ENCODE measurements at regions not wholly inside any gene's neighbourhood (a gene's known extent, or its start where the extent isn't known, plus 50 kb on each side); places are given as distances from the start of the nearest gene placed in this dataset.
"Not testable (repeated sequence)": the region's sequence is repeated elsewhere in the genome, so short reads cannot be mapped to it uniquely, and the experiment has no call there.

DNA sequence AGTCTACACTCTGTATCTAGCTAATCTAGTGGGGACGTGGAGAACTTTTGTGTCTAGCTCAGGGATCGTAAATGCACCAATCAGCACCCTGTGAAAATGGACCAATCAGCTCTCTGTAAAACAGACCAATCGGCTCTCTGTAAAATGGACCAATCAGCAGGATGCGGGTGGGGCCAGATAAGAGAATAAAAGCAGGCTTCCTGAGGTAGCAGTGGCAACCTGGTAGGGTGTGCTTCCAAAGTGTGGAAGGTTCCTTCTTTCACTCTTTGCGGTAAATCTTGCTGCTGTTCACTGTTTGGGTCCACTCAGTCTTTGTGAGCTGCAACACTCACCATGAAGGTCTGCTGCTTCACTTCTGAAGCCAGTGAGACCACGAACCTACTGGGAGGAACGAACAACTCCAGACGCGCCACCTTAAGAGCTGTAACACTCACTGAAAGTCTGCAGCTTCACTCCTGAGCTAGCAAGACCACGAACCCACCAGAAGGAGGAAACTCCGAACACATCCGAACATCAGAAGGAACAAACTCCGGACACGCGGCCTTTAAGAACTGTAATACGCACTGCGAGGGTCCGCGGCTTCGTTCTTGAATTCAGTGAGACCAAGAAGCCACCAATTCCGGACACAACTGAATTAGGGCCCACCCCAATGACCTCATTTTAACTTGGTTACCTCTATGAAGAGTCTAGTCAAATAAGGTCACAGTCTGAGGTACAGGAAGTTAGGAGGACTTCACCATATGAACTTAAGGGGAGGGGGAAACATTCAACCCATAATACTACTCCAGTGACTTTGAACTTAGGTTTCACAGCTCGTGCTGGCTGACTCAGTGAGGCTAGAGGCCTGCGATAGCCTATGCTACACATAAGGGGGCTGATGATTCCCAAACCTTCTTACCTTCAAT, 59.8 kb upstream of the LPGAT1 start:
- not testable (repeated sequence) for DNase-seq (ENCODE audit: low read depth in 1 of 2, low spot score in 1 of 2); H3K27ac ChIP-seq (replicated peaks); H3K4me3 ChIP-seq (replicated peaks; ENCODE audit: insufficient read depth, low read length); H3K27me3 ChIP-seq (ENCODE audit: insufficient read depth, poor library complexity, severe bottlenecking)

- not testable (repeated sequence) for H3K4me3 ChIP-seq (replicated peaks; ENCODE audit: insufficient read depth, low read length); H3K27me3 ChIP-seq (ENCODE audit: insufficient read depth, poor library complexity, severe bottlenecking); DNase-seq (ENCODE audit: low read depth in 1 of 2, low spot score in 1 of 2); H3K27ac ChIP-seq (replicated peaks)
These were observed 58.9 kb upstream of the LPGAT1 start for GRCh38 chr1:211889307-211890090.

- H3K27ac ChIP-seq (replicated peaks), result no peak overlapping the region
- no peak for TF ChIP-seq POLR2AphosphoS5 (IDR thresholded peaks at IDR 0.05; ENCODE audit: low read depth)
- TF ChIP-seq, protein P1, sequence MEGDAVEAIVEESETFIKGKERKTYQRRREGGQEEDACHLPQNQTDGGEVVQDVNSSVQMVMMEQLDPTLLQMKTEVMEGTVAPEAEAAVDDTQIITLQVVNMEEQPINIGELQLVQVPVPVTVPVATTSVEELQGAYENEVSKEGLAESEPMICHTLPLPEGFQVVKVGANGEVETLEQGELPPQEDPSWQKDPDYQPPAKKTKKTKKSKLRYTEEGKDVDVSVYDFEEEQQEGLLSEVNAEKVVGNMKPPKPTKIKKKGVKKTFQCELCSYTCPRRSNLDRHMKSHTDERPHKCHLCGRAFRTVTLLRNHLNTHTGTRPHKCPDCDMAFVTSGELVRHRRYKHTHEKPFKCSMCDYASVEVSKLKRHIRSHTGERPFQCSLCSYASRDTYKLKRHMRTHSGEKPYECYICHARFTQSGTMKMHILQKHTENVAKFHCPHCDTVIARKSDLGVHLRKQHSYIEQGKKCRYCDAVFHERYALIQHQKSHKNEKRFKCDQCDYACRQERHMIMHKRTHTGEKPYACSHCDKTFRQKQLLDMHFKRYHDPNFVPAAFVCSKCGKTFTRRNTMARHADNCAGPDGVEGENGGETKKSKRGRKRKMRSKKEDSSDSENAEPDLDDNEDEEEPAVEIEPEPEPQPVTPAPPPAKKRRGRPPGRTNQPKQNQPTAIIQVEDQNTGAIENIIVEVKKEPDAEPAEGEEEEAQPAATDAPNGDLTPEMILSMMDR (IDR thresholded peaks at IDR 0.05; ENCODE audit: insufficient read depth, low read length), result no peak
- no peak for TF ChIP-seq GABPA (IDR thresholded peaks at IDR 0.05; ENCODE audit: low read depth)
- no peak for TF ChIP-seq REST (IDR thresholded peaks at IDR 0.05; ENCODE audit: insufficient replicate concordance, low read depth)
- TF ChIP-seq SPI1 (IDR thresholded peaks at IDR 0.05; ENCODE audit: borderline replicate concordance, low read depth), result no peak
- no peaks in the 10 kb centered on the region for H3K27me3 ChIP-seq (ENCODE audit: insufficient read depth, poor library complexity, severe bottlenecking)
- no peak overlapping the region for H3K4me3 ChIP-seq (replicated peaks; ENCODE audit: insufficient read depth, low read length)
- no peak for DNase-seq (ENCODE audit: low read depth in 1 of 2, low spot score in 1 of 2)
These were observed 56.0 kb upstream of the LPGAT1 start for GRCh38 chr1:211886551-211886950.

GRCh38 chr1:211885747-211886522, 55.4 kb upstream of the LPGAT1 start:
- Histone ChIP-seq H3K4me3 (replicated peaks; ENCODE audit: insufficient read depth, low read length) (no peak overlapping the region), H3K27ac (replicated peaks) (no peak overlapping the region), H3K27me3 (ENCODE audit: insufficient read depth, poor library complexity, severe bottlenecking) (no peaks in the 10 kb centered on the region)
- peak; percentile 39; the same call in 1 of the 2 replicates for TF ChIP-seq SPI1 (IDR thresholded peaks at IDR 0.05; ENCODE audit: borderline replicate concordance, low read depth)
- TF ChIP-seq REST (IDR thresholded peaks at IDR 0.05; ENCODE audit: insufficient replicate concordance, low read depth), result no peak
- DNase-seq (ENCODE audit: low read depth in 1 of 2, low spot score in 1 of 2), result no peak

Data from HL-60 (cell line).